ENCODE measurements at regions not wholly inside any gene's neighbourhood (a gene's known extent, or its start where the extent isn't known, plus 50 kb on each side); places are given as distances from the start of the nearest gene placed in this dataset.

DNA sequence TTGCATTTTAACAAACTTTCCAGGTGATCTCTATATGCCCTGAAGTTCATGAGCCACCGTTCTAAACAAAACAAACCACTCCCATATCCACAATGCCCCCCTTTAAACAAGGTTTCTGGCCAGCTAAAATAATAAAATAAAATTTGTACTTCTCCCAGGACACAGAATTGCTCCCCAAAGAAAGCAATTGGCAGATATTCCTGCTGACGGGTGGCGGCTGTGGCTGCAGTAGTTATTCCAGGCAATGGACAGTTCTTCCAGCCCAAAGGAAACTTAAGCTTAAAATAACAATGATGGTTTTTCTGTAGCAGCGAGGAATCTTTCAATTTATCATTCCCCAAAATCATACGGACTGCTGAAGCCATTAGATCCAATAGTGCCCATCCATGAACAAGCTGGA lies 260.5 kb upstream of the ZNF521 start:
- CTCF ChIA-PET: interaction anchor here (1.1 kb wide), 1 partner anchor 19 kb away, joined by 3 read pairs; no protein-coding TSS in a partner anchor
- Histone ChIP-seq H3K9me3 (replicated peaks; ENCODE audit: control insufficient read depth, insufficient read depth, low read length) (no peaks in the 10 kb centered on the region), H3K9ac (replicated peaks; ENCODE audit: extremely low read depth, insufficient read depth, low read length) (no peak overlapping the region), H3K4me3 (replicated peaks in 1 of 3; ENCODE audit: insufficient read depth in 1 of 3, low read depth in 1 of 3, low read length in 3 of 3) (no peak overlapping the region), H3K79me2 (ENCODE audit: control insufficient read depth, insufficient read depth, low read length) (no peaks in the 10 kb centered on the region), H2AFZ (ENCODE audit: low read depth, low read length) (no peak overlapping the region), H3K4me1 (ENCODE audit: control insufficient read depth, extremely low read depth, insufficient read depth, low read length) (no peaks in the 10 kb centered on the region), H3K27ac (ENCODE audit: insufficient read depth, low read depth, low read length) (no peak overlapping the region), H3K9me1 (replicated peaks; ENCODE audit: control insufficient read depth, extremely low read depth, insufficient read depth, low read length) (no peaks in the 10 kb centered on the region), H3K27me3 (ENCODE audit: control insufficient read depth in 2 of 2, insufficient read depth in 2 of 2, low read length in 2 of 2) (peaks cover 0 to 3% of the 10 kb centered on the region in 2 experiments), H3K4me2 (ENCODE audit: insufficient read depth, low read length) (no peak overlapping the region), H4K20me1 (replicated peaks; ENCODE audit: control insufficient read depth, extremely low read depth, insufficient read depth, low read length) (no peaks in the 10 kb centered on the region), H3K36me3 (ENCODE audit: control insufficient read depth in 2 of 2, extremely low read depth in 1 of 2, insufficient read depth in 2 of 2, low read length in 2 of 2) (no peaks in the 10 kb centered on the region)
- BruUV-seq (replicated peaks): no TSS peak
- intact Hi-C loops (cut with micrococcal nuclease) (no loop called here), dilution Hi-C loops (cut with MboI; ENCODE audit: extremely low pct_ligation_motif_present, low sequenced_read_pairs) (no loop called here)
- POLR2A ChIA-PET: no interaction called here
- no peak for DNase-seq (ENCODE audit: low read depth, low spot score)
- no peak for TF ChIP-seq MYC (IDR thresholded peaks at IDR 0.05; ENCODE audit: low read depth, low read length)
- FAIRE-seq: no peak

DNA sequence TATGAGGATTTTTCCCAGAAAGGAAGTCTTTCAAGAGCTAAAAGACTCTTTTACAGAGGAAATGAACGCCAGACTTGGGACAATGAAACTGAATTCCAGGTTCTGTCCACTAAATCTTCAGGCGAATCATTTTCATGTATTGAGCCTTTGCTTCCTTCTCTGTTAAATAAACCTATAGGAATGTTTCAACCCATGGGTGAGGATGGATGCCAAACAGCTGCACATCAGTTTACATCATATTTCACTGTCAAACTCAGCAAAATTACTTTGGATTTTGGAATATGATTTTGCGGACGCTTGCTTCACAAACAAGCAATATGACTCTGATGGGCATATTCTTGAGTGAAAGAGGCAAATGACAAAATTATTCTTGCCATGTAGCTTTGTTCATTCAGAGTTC lies 256.1 kb upstream of the ZNF521 start:
- no peak for FAIRE-seq
- CTCF ChIA-PET: no interaction called here
- intact Hi-C loops (cut with micrococcal nuclease): no loop called here

More for the DNA sequence above, 256.1 kb upstream of the ZNF521 start:
- no peaks in the 10 kb centered on the region for H3K4me1 ChIP-seq (ENCODE audit: control insufficient read depth, extremely low read depth, insufficient read depth, low read length)
- no peak overlapping the region for H2AFZ ChIP-seq (ENCODE audit: low read depth, low read length)
- no peak overlapping the region for H3K9ac ChIP-seq (replicated peaks; ENCODE audit: extremely low read depth, insufficient read depth, low read length)
- no peaks in the 10 kb centered on the region for H3K36me3 ChIP-seq (ENCODE audit: control insufficient read depth in 2 of 2, extremely low read depth in 1 of 2, insufficient read depth in 2 of 2, low read length in 2 of 2)
- no peak overlapping the region for H3K27ac ChIP-seq (ENCODE audit: insufficient read depth, low read depth, low read length)
- no peak overlapping the region for H3K4me2 ChIP-seq (ENCODE audit: insufficient read depth, low read length)
- no peaks in the 10 kb centered on the region for H3K79me2 ChIP-seq (ENCODE audit: control insufficient read depth, insufficient read depth, low read length)
- H4K20me1 ChIP-seq (replicated peaks; ENCODE audit: control insufficient read depth, extremely low read depth, insufficient read depth, low read length): no peaks in the 10 kb centered on the region
- H3K9me1 ChIP-seq (replicated peaks; ENCODE audit: control insufficient read depth, extremely low read depth, insufficient read depth, low read length): no peaks in the 10 kb centered on the region
- DNase-seq (ENCODE audit: low read depth, low spot score): no peak
- POLR2A ChIA-PET: no interaction called here
- dilution Hi-C loops (cut with MboI; ENCODE audit: extremely low pct_ligation_motif_present, low sequenced_read_pairs): no loop called here
- H3K4me3 ChIP-seq (replicated peaks in 1 of 3; ENCODE audit: insufficient read depth in 1 of 3, low read depth in 1 of 3, low read length in 3 of 3): no peak overlapping the region
- TF ChIP-seq CTCF (IDR thresholded peaks at IDR 0.05; ENCODE audit: extremely low read depth in 1 of 2, insufficient read depth in 1 of 2, low read depth in 1 of 2, low read length in 2 of 2): no peak
- TF ChIP-seq EZH2 (IDR thresholded peaks at IDR 0.05; ENCODE audit: borderline replicate concordance, low read depth, low read length, severe bottlenecking): no peak
- TF ChIP-seq GATA2 (IDR thresholded peaks at IDR 0.05; ENCODE audit: insufficient read depth, insufficient read length, low read depth, low read length): no peak
- TF ChIP-seq FOS (IDR thresholded peaks at IDR 0.05; ENCODE audit: borderline replicate concordance, insufficient read depth, low read length): no peak
- no peak for TF ChIP-seq MAX (IDR thresholded peaks at IDR 0.05; ENCODE audit: insufficient read depth, insufficient read length)
- no peak for TF ChIP-seq POLR2AphosphoS5 (IDR thresholded peaks at IDR 0.05; ENCODE audit: insufficient read depth, low read depth, low read length)
- TF ChIP-seq POLR2A (IDR thresholded peaks at IDR 0.05; ENCODE audit: low read depth, low read length): no peak
- no peak for TF ChIP-seq JUN (IDR thresholded peaks at IDR 0.05; ENCODE audit: borderline replicate concordance, insufficient read depth, insufficient read length, low read depth)
- no peak for TF ChIP-seq MYC (IDR thresholded peaks at IDR 0.05; ENCODE audit: low read depth, low read length)
- BruUV-seq (replicated peaks): no TSS peak
- no peaks in the 10 kb centered on the region for H3K9me3 ChIP-seq (replicated peaks; ENCODE audit: control insufficient read depth, insufficient read depth, low read length)
- H3K27me3 ChIP-seq (ENCODE audit: control insufficient read depth in 2 of 2, insufficient read depth in 2 of 2, low read length in 2 of 2): peaks cover 0 to 2% of the 10 kb centered on the region in 2 experiments
